HEK293T (cell line): ENCODE measurements at regions not wholly inside any gene's neighbourhood (a gene's known extent, or its start where the extent isn't known, plus 50 kb on each side); places are given as distances from the start of the nearest gene placed in this dataset.

Experiments
- CTCF ChIA-PET: fragments of 350-600 bp; formaldehyde crosslinking; extraction: SDS; loops from one replicate; lab custom pipeline; 2021; ENCODE audit warnings: antibody characterized with exemption, inconsistent platforms; lab: Yijun Ruan, JAX
- POLR2A ChIA-PET: fragments of 350-600 bp; formaldehyde crosslinking; extraction: SDS; loops from one replicate; lab custom pipeline; 2020; ENCODE audit warnings: antibody characterized with exemption, inconsistent platforms; lab: Yijun Ruan, JAX
- DNase-seq: peaks from one replicate; pipeline ENCODE4 v3.0.0; 2012; ENCODE audit warnings: mixed read lengths; ENCODE audit errors: extremely low spot score
- ARNT ChIP-seq: fragments of 450-650 bp; IDR thresholded peaks from 2 replicates; pipeline ENCODE4 v1.6.1; 2017; ENCODE audit warnings: mild to moderate bottlenecking
- BHLHE40 ChIP-seq: fragments of 450-650 bp; IDR thresholded peaks from 2 replicates; pipeline ENCODE4 v1.6.1; 2016; ENCODE audit warnings: mild to moderate bottlenecking, moderate library complexity, borderline replicate concordance
- CTBP1 ChIP-seq: fragments of 450-650 bp; IDR thresholded peaks from 2 replicates; pipeline ENCODE4 v1.6.1; 2016; ENCODE audit warnings: borderline replicate concordance
- ELF4 ChIP-seq: fragments of 450-650 bp; IDR thresholded peaks from 2 replicates; pipeline ENCODE4 v1.6.1; 2017; ENCODE audit warnings: antibody characterized with exemption
- FOXA1 ChIP-seq: fragments of 450-650 bp; IDR thresholded peaks from 2 replicates; pipeline ENCODE4 v1.6.1; 2016; ENCODE audit warnings: mild to moderate bottlenecking
- FOXK2 ChIP-seq: fragments of 450-650 bp; IDR thresholded peaks from 2 replicates; pipeline ENCODE4 v1.6.1; 2016; ENCODE audit warnings: mild to moderate bottlenecking
- FOXM1 ChIP-seq: fragments of 450-650 bp; IDR thresholded peaks from 2 replicates; pipeline ENCODE4 v1.6.1; 2017; ENCODE audit warnings: mild to moderate bottlenecking, borderline replicate concordance
- HDGF ChIP-seq: fragments of 450-650 bp; IDR thresholded peaks from 2 replicates; pipeline ENCODE4 v1.6.1; 2017; ENCODE audit warnings: antibody characterized with exemption, borderline replicate concordance
- L3MBTL2 ChIP-seq: fragments of 450-650 bp; conservative IDR thresholded peaks from 2 replicates; pipeline ENCODE4 v1.6.1; 2016; ENCODE audit warnings: mild to moderate bottlenecking
- LEF1 ChIP-seq: fragments of 450-650 bp; IDR thresholded peaks from 2 replicates; pipeline ENCODE4 v1.6.1; 2017; ENCODE audit warnings: mild to moderate bottlenecking, borderline replicate concordance
- NFRKB ChIP-seq: fragments of 450-650 bp; IDR thresholded peaks from 2 replicates; pipeline ENCODE4 v1.6.1; 2016; ENCODE audit warnings: mild to moderate bottlenecking, moderate library complexity
- PKNOX1 ChIP-seq: fragments of 450-650 bp; IDR thresholded peaks from 2 replicates; pipeline ENCODE4 v1.6.1; 2016
- SP1 ChIP-seq: fragments of 450-650 bp; IDR thresholded peaks from 2 replicates; pipeline ENCODE4 v1.6.1; 2017
- SUZ12 ChIP-seq: fragments of 450-650 bp; IDR thresholded peaks from 2 replicates; pipeline ENCODE4 v1.6.1; 2016; ENCODE audit warnings: mild to moderate bottlenecking
- TARDBP ChIP-seq: fragments of 450-650 bp; IDR thresholded peaks from 2 replicates; pipeline ENCODE4 v1.6.1; 2016
- ZNF384 ChIP-seq: fragments of 450-650 bp; IDR thresholded peaks from 2 replicates; pipeline ENCODE4 v1.6.1; 2016

GRCh38 chr11:106197438-106197837 is 120.0 kb downstream of the AASDHPPT start:
- no peak for DNase-seq
- TF ChIP-seq TARDBP, result no peak
- no peak for TF ChIP-seq FOXM1
- TF ChIP-seq PKNOX1, result no peak
- no peak for TF ChIP-seq BHLHE40
- no peak for TF ChIP-seq NFRKB
- TF ChIP-seq SP1, result no peak
- no peak for TF ChIP-seq FOXA1
- no peak for TF ChIP-seq HDGF
- TF ChIP-seq SUZ12, result no peak
- TF ChIP-seq LEF1, result no peak
- TF ChIP-seq FOXK2, result no peak
- TF ChIP-seq ARNT, result no peak
- no peak for TF ChIP-seq ELF4
- no peak for TF ChIP-seq CTBP1
- TF ChIP-seq ZNF384, result no peak
- no peak for TF ChIP-seq L3MBTL2
- POLR2A ChIA-PET, result no interaction called here
- CTCF ChIA-PET, result no interaction called here

- no peak for DNase-seq
- TF ChIP-seq L3MBTL2 (no peak), ARNT (no peak), PKNOX1 (no peak), ZNF384 (no peak), SP1 (no peak), BHLHE40 (no peak), LEF1 (no peak), CTBP1 (no peak), FOXA1 (no peak), HDGF (no peak), TARDBP (no peak), FOXM1 (no peak), ELF4 (no peak), NFRKB (no peak), FOXK2 (no peak), SUZ12 (no peak)
- POLR2A ChIA-PET, result no interaction called here
- CTCF ChIA-PET, result no interaction called here
Measured at GRCh38 chr11:106202935-106203620, 125.6 kb downstream of the AASDHPPT start.

GRCh38 chr11:106208760-106209159 is 131.3 kb downstream of the AASDHPPT start:
- TF ChIP-seq BHLHE40 (no peak), ZNF384 (no peak), L3MBTL2 (no peak), FOXM1 (no peak), SP1 (no peak), TARDBP (no peak)
- ChIA-PET CTCF (no interaction called here), POLR2A (no interaction called here)
- no peak for DNase-seq

GRCh38 chr11:106212081-106212480 is 134.6 kb downstream of the AASDHPPT start:
- ChIA-PET CTCF (no interaction called here), POLR2A (no interaction called here)
- no peak for TF ChIP-seq FOXM1
- no peak for TF ChIP-seq ZNF384
- no peak for TF ChIP-seq BHLHE40
- no peak for TF ChIP-seq ELF4
- no peak for TF ChIP-seq SUZ12
- TF ChIP-seq PKNOX1, result no peak
- no peak for TF ChIP-seq LEF1
- TF ChIP-seq CTBP1, result no peak
- no peak for TF ChIP-seq TARDBP
- no peak for TF ChIP-seq L3MBTL2
- TF ChIP-seq SP1, result no peak
- no peak for TF ChIP-seq HDGF
- no peak for TF ChIP-seq FOXA1
- TF ChIP-seq FOXK2, result no peak
- TF ChIP-seq NFRKB, result no peak
- no peak for TF ChIP-seq ARNT
- no peak for DNase-seq

- TF ChIP-seq L3MBTL2, result no peak
- TF ChIP-seq ELF4, result no peak
- no peak for TF ChIP-seq NFRKB
- no peak for TF ChIP-seq FOXK2
- no peak for TF ChIP-seq FOXA1
- TF ChIP-seq HDGF, result no peak
- no peak for TF ChIP-seq SUZ12
- no peak for TF ChIP-seq FOXM1
- TF ChIP-seq ZNF384, result no peak
- TF ChIP-seq PKNOX1, result no peak
- TF ChIP-seq BHLHE40, result no peak
- TF ChIP-seq LEF1, result no peak
- TF ChIP-seq SP1, result no peak
- TF ChIP-seq TARDBP, result no peak
- no peak for TF ChIP-seq ARNT
- no peak for TF ChIP-seq CTBP1
- DNase-seq, result no peak
- POLR2A ChIA-PET, result no interaction called here
- CTCF ChIA-PET, result no interaction called here
Measured at GRCh38 chr11:106216281-106216680, 138.8 kb downstream of the AASDHPPT start.
